Hippocampal formation (tissue), 2 donors: ENCODE measurements at regions not wholly inside any gene's neighbourhood (a gene's known extent, or its start where the extent isn't known, plus 50 kb on each side); places are given as distances from the start of the nearest gene placed in this dataset.
A peak's percentile ranks its signal among the peaks of the same experiment; 100 is the strongest.

ENCODE experiments used
- DNase-seq, 2 donors: peaks; one replicate each; lab custom pipeline; 2025; lab: John Stamatoyannopoulos, UW

GRCh38 chr4:57249083-57249482, 138.9 kb upstream of the IGFBP7 start:
- no peak for DNase-seq

DNA sequence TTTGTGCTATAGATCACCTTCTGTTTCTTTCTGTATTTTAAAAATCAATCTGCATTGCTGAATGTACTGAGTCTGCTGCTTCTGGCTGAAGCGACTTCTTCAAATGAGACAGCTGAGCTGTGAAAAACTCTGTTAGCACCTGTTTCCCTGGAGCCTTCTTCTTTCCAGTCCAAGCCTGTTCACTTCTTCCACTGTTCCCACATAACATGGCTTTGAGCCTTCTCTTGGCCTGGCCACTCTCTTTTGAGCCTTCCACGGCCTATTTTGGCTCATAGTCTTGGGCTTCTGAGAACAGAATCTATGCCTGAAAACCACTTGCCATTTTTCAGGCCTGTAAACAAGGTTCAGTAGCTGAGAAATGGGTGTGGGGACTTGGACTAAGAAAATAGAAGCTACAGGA, 132.9 kb upstream of the IGFBP7 start:
- DNase-seq = peak; percentile 3 to 16

GRCh38 chr4:57234252-57234775, 124.1 kb upstream of the IGFBP7 start:
- no peak for DNase-seq

DNA sequence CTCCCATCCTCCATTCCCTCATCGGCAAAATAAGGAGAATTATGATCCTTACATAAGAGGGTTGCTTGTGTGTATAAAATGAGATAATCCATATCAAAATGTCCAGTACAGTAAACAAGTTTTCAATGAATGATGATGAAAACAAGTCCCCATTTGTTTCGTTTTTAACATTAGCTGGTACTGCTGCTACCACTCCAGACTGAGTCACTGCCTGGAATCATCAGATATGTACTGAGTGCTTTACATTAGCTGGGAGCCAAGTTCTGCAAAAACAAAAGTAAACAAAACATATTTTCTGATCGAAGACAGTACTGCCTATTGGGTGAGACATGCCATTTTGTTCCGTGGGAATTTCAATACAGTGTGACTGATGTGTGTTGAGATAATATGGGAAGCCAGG, 123.2 kb upstream of the IGFBP7 start:
- no peak for DNase-seq

DNA sequence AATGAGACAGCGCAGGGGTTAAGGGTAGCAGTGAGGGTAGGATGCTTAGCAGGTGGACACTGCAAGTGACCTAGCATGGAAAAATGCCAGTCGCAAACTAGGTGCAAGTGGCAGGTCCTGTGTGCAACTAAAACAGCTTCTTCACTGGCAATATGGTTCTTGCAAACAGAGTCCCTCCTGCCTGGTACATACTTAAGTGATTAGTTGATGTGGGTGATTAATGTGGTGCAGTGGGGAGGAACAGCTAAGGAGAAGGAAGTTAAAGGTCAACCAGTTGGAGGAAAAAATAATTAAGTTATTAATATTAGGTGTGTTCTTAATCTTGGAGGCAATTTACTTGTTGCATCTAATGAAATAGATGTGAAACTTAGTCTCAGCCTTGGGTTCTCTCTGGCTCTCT, 121.6 kb upstream of the IGFBP7 start:
- no peak for DNase-seq

- no peak for DNase-seq
Observed at GRCh38 chr4:57220734-57221133, 110.5 kb upstream of the IGFBP7 start.

DNA sequence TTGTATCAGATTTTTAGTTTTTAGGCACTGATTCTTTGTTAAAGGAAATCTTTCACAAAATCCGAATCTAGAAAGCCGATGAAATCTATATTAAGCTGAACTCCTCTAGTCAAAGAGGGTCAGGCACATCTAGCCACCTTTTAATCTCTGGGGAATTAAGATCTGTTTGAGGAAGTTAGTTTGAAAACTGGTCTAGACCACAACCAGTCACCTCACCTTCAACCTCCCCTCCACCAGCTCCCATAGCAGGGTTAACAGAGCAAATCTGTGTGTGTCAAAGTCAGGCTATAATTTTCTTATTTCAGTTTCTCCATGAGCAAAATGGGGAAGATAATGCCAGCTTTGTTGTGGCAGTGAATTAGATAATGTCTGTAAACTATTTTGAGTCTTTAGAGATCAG, 110.0 kb upstream of the IGFBP7 start:
- no peak for DNase-seq

DNA sequence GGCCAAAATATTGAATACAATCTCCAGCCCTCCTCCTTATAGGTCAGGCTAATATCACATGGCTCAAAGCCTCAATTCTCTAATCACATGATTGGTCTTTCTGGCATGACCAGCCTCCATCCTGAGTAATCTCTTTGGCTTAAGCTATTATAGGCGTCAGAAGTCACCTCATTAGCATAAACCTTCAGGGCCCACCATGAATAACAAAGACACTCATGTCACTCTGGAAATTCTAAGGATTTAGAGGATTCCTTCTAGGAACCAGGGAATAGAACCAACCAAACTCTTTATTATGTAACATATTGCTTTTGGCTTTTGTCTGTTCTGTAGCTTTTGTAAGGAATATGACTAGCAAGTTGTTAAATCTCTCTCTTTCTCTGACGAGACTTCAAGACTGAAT, 109.2 kb upstream of the IGFBP7 start:
- no peak for DNase-seq

- no peak for DNase-seq
Observed at GRCh38 chr4:57214654-57215411, 104.6 kb upstream of the IGFBP7 start.

- DNase-seq = no peak
Observed at GRCh38 chr4:57211131-57211530, 100.9 kb upstream of the IGFBP7 start.

DNA sequence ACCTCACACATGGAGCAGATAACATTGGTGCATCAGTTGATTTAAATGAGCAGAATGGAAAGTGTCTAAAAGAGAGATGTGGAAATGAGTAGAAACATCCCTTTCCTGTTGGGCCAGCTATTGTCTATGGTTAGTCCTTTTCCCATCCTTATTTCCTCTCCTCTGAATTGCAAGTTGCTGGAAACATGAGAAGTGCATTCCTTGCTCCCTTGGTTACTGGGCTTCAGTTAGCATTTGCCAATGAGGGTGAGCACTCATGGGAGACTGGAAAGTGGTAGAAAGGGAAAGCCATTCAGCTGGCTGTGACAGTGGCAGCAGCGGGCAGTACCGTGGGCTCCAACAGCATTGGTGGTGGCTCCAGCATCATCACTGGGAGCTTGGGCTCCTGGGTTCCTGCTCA, 96.0 kb upstream of the IGFBP7 start:
- DNase-seq = no peak

- no peak for DNase-seq
Observed at GRCh38 chr4:57205580-57205979, 95.4 kb upstream of the IGFBP7 start.

- no peak for DNase-seq
Observed at GRCh38 chr4:57200799-57201327, 90.7 kb upstream of the IGFBP7 start.

GRCh38 chr4:57199267-57199666, 89.1 kb upstream of the IGFBP7 start:
- no peak for DNase-seq

DNA sequence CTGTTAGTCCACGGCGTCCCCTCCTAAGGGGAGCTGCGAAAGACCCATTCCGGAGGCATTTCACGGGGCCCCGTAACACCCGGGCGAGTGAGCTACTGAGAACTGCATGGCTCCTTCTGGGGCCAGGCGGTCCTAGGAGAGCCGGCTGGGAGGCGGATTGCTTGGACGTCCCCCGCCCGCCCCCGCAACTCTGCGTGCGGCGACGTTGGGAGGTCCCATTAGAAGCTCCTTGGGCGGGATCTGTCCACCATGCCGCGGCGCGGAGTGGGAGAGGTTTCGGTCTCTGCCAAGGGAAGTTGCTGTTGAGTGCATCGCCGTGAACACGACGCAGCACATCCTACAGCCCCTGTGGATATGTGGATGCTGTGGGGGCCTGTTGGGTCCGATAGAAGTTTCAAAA, 85.4 kb upstream of the IGFBP7 start:
- no peak for DNase-seq

- no peak for DNase-seq
Observed at GRCh38 chr4:57194068-57194611, 84.0 kb upstream of the IGFBP7 start.

- no peak for DNase-seq
Observed at GRCh38 chr4:57193209-57193810, 83.1 kb upstream of the IGFBP7 start.

DNA sequence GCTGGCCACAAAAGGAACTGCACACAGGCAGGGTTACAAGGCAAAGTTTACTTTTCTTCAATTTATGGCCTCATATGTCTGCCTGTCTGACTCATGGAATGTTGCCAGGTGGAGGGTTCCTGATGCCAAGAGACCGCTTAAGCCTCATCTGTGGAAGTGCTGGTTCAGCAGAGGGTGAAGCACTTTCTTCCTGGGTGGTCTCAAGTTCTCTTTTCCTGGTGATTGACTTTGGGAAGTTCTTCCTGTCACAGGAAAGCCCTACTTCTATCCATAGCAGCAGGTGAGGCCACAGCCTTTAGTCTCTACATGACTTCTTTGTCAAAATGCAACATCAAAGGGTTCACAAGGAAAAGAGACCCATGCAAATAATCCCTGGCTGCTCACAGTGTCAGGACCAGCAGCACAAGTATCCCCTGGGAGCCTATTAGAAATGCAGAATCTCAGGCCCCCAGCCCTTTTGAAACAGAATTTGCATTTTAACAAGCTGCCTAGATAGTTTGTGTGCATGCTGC, 81.4 kb upstream of the IGFBP7 start:
- DNase-seq = no peak

- no peak for DNase-seq
Observed at GRCh38 chr4:57190601-57191481, 80.7 kb upstream of the IGFBP7 start.

GRCh38 chr4:57187246-57187645, 77.1 kb upstream of the IGFBP7 start:
- DNase-seq = no peak

DNA sequence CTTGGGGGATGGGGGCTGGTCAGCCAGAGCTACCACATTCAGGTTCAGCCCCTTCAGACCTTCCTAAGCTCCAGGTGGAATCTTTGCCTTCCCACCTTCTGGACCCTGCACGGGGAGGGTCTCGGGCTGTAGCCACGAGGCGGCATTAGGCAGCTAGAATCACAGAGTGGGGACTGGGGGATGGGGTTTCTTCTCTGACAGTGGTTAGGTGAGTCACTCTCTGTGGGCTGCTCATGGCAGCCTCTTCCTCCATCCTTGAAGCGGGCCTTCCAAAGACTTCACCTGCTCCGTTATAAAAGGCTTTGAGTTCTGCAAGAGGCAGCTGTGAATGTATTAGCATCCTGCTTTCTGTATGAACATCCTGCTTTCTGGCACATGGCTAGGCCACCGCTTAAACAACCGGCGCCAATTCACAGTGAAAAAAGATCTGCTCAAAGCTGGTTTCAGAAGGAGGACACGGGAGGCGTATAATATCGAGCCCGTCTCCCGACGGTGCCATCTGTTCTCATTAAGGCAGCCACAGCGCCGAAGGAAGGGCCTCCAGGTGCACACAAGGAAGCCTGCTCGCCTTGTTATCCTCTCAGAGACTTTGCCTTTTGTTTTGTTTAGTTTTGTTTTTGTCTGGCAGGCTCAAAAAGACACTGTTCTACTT, 74.3 kb upstream of the IGFBP7 start:
- peak in 1 of 2 donors; percentile 38 for DNase-seq
